Gastroesophageal sphincter (tissue), 3 donors: ENCODE measurements at regions not wholly inside any gene's neighbourhood (a gene's known extent, or its start where the extent isn't known, plus 50 kb on each side); places are given as distances from the start of the nearest gene placed in this dataset.

Experiments
- CTCF ChIP-seq, 4 experiments: fragments of 200-600 bp in 2 of 4; fragments of 450-650 bp in 2 of 4; sonication (generic) in 1 of 4; IDR thresholded peaks; one replicate each; pipeline ENCODE4 v1.5.1; 2017 to 2019; ENCODE audit warnings: antibody characterized with exemption in 4 of 4, mild to moderate bottlenecking in 2 of 4, moderate library complexity in 2 of 4
- EP300 ChIP-seq: sonication (generic); formaldehyde crosslinking; IDR thresholded peaks from one replicate; pipeline ENCODE4 v1.6.1; 2017; ENCODE audit warnings: antibody characterized with exemption, mild to moderate bottlenecking
- POLR2A ChIP-seq, 2 donors: fragments of 450-650 bp; IDR thresholded peaks; one replicate each; pipeline ENCODE4 v1.6.1; 2017; ENCODE audit warnings: antibody characterized with exemption in 2 of 2, mild to moderate bottlenecking in 2 of 2, moderate library complexity in 1 of 2
- POLR2AphosphoS5 ChIP-seq: sonication (generic); formaldehyde crosslinking; IDR thresholded peaks from one replicate; pipeline ENCODE4 v1.6.1; 2017; ENCODE audit warnings: antibody characterized with exemption

- TF ChIP-seq CTCF (IDR thresholded peaks at IDR 0.05) (no peak), POLR2A (IDR thresholded peaks at IDR 0.05) (no peak), POLR2AphosphoS5 (no peak), EP300 (no peak)
Observed at GRCh38 chr4:41320786-41321185, 64.1 kb downstream of the UCHL1 start.
